MM.1S (cell line): ENCODE measurements at regions not wholly inside any gene's neighbourhood (a gene's known extent, or its start where the extent isn't known, plus 50 kb on each side); places are given as distances from the start of the nearest gene placed in this dataset.

Experiments used
- EZH2 ChIP-seq: fragments of 300-600 bp; sonication (generic); optimal IDR thresholded peaks from 2 replicates; pipeline ENCODE3; 2017; ENCODE audit warnings: low read depth, mild to moderate bottlenecking, antibody characterized with exemption, low read length, mixed read lengths
- EZH2phosphoT487 ChIP-seq: fragments of 300-600 bp; sonication (generic); IDR thresholded peaks from 2 replicates; pipeline ENCODE4 v1.6.1; 2018; ENCODE audit warnings: antibody characterized with exemption, low read length
- TF ChIP-seq, protein P1 (sequence below): fragments of 300-600 bp; sonication (generic); IDR thresholded peaks from 2 replicates; pipeline ENCODE4 v1.5.1; 2016; ENCODE audit warnings: antibody characterized with exemption, low read length, mixed read lengths

DNA sequence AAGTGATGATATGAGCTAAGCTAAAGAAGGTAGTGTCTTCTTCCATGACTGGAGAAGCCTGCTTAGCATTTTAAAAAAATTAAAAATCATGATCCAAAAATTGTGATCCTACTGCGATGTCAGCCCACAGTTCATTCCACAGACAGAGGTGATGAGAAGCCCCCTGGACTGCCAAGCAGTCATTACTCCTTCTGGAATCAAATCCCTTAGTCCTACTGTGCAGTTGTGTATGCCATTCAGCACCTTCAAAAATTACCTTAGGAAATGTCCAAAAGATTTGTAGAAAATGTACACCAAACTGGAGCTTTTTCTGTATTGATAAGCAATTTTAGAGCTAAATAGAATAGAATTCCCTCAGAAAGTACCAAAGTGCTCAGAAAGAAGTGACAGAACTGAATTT is 283.5 kb upstream of the NFE2L3 start:
- TF ChIP-seq, protein P1, sequence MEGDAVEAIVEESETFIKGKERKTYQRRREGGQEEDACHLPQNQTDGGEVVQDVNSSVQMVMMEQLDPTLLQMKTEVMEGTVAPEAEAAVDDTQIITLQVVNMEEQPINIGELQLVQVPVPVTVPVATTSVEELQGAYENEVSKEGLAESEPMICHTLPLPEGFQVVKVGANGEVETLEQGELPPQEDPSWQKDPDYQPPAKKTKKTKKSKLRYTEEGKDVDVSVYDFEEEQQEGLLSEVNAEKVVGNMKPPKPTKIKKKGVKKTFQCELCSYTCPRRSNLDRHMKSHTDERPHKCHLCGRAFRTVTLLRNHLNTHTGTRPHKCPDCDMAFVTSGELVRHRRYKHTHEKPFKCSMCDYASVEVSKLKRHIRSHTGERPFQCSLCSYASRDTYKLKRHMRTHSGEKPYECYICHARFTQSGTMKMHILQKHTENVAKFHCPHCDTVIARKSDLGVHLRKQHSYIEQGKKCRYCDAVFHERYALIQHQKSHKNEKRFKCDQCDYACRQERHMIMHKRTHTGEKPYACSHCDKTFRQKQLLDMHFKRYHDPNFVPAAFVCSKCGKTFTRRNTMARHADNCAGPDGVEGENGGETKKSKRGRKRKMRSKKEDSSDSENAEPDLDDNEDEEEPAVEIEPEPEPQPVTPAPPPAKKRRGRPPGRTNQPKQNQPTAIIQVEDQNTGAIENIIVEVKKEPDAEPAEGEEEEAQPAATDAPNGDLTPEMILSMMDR = no peak
- TF ChIP-seq EZH2 = no peak
- no peak for TF ChIP-seq EZH2phosphoT487
